ENCODE measurements at regions not wholly inside any gene's neighbourhood (a gene's known extent, or its start where the extent isn't known, plus 50 kb on each side); places are given as distances from the start of the nearest gene placed in this dataset.

DNA sequence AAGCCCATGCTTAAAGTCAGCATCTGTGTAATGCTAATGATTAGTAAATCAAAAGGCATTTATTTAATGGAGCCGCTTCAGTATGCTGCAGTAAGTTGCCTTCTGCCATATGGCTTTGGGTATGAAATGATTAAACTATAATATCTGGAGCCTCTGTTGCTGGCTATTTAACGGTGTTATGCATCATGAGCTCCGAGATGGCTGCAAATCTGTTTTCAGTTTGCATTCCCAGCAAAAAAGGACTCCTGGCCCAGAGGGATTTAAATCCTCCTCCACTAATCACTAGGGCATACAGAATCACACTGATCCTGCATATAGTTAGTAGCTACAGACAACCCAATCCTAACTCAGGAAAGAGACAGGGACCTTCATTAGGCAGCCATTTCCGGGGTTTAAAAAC lies 171.5 kb upstream of the EEA1 start:
- Histone ChIP-seq H3K36me3 (ENCODE audit: control insufficient read depth in 1 of 2, insufficient read depth in 2 of 2, low read length in 2 of 2) (no peaks in the 10 kb centered on the region), H3K27ac (ENCODE audit: low read depth, low read length) (no peak overlapping the region), H2AFZ (ENCODE audit: low read depth, low read length, poor library complexity, severe bottlenecking) (no peak overlapping the region), H3K9ac (ENCODE audit: low read length) (no peak overlapping the region), H3K27me3 (ENCODE audit: insufficient read depth, low read length) (no peaks in the 10 kb centered on the region), H3K4me2 (ENCODE audit: low read length) (no peak overlapping the region), H3K9me3 (ENCODE audit: control insufficient read depth in 1 of 2, insufficient read depth in 1 of 2, low read depth in 1 of 2, low read length in 2 of 2) (no peaks in the 10 kb centered on the region), H3K4me1 (ENCODE audit: control insufficient read depth in 1 of 2, insufficient read depth in 2 of 2, low read length in 2 of 2) (no peaks in the 10 kb centered on the region), H3K79me2 (ENCODE audit: insufficient read depth, low read length) (no peaks in the 10 kb centered on the region), H3K9me2 (ENCODE audit: insufficient read depth) (no peaks in the 10 kb centered on the region), H3K4me3 (replicated peaks in 1 of 2; ENCODE audit: low read depth in 1 of 2, low read length in 2 of 2) (no peak overlapping the region), H4K20me1 (ENCODE audit: insufficient read depth) (no peaks in the 10 kb centered on the region)
- intact Hi-C loops (cut with micrococcal nuclease), result no loop called here
- POLR2A ChIA-PET, result no interaction called here
- DNase-seq (ENCODE audit: low read depth, low spot score) (no peak), ATAC-seq (no peak)
- CTCF ChIA-PET, result no interaction called here
- BruUV-seq (replicated peaks), result no TSS peak
- TF ChIP-seq SIN3A (IDR thresholded peaks at IDR 0.05; ENCODE audit: low read depth), result no peak
- no peak for TF ChIP-seq CBX3 (IDR thresholded peaks at IDR 0.05; ENCODE audit: low read depth)
- no peak for TF ChIP-seq SP1 (IDR thresholded peaks at IDR 0.05; ENCODE audit: low read depth)
- no peak for TF ChIP-seq FOSL1 (IDR thresholded peaks at IDR 0.05; ENCODE audit: low read depth)
- TF ChIP-seq RAD21 (IDR thresholded peaks at IDR 0.05; ENCODE audit: low read depth), result no peak
- RAD21 ChIA-PET (ENCODE audit: low non-redundant PET in 1 of 2, low total read pairs in 2 of 2, uncharacterized antibody in 2 of 2, unreplicated experiment in 2 of 2), result no interaction called here

DNA sequence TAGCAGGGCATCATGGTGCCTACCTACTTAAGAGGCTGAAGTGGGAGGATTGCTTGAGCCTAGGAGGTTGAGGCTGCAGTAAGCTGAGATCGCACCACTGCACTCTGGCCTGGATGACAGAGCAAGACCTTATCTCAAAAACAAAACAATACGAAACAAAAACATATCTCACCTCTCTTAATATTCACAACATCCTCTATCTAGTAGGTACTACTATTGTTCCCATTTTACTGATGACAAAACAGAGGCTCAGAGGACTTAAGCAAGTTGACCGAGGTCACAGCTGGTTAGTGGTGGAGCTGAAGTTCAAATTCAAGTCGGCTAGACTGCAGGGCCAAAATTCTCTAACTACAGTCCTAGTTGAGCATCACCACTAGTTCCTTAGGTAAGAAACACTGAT lies 172.3 kb upstream of the EEA1 start:
- Histone ChIP-seq H3K9ac (ENCODE audit: low read length) (no peak overlapping the region), H3K27me3 (ENCODE audit: insufficient read depth, low read length) (no peaks in the 10 kb centered on the region), H3K79me2 (ENCODE audit: insufficient read depth, low read length) (no peaks in the 10 kb centered on the region), H2AFZ (ENCODE audit: low read depth, low read length, poor library complexity, severe bottlenecking) (no peak overlapping the region), H4K20me1 (ENCODE audit: insufficient read depth) (no peaks in the 10 kb centered on the region), H3K36me3 (ENCODE audit: control insufficient read depth in 1 of 2, insufficient read depth in 2 of 2, low read length in 2 of 2) (no peaks in the 10 kb centered on the region), H3K27ac (ENCODE audit: low read depth, low read length) (no peak overlapping the region), H3K9me3 (ENCODE audit: control insufficient read depth in 1 of 2, insufficient read depth in 1 of 2, low read depth in 1 of 2, low read length in 2 of 2) (no peaks in the 10 kb centered on the region), H3K9me2 (ENCODE audit: insufficient read depth) (no peaks in the 10 kb centered on the region), H3K4me2 (ENCODE audit: low read length) (no peak overlapping the region), H3K4me1 (ENCODE audit: control insufficient read depth in 1 of 2, insufficient read depth in 2 of 2, low read length in 2 of 2) (no peaks in the 10 kb centered on the region), H3K4me3 (replicated peaks in 1 of 2; ENCODE audit: low read depth in 1 of 2, low read length in 2 of 2) (no peak overlapping the region)
- ATAC-seq (no peak), DNase-seq (ENCODE audit: low read depth, low spot score) (no peak)
- BruUV-seq (replicated peaks), result no TSS peak
- intact Hi-C loops (cut with micrococcal nuclease), result no loop called here
- TF ChIP-seq EGR1 (IDR thresholded peaks at IDR 0.05; ENCODE audit: low read depth) (no peak), JUND (IDR thresholded peaks at IDR 0.05) (no peak), POLR2A (IDR thresholded peaks at IDR 0.05; ENCODE audit: borderline replicate concordance, extremely low read depth, insufficient read depth, insufficient read length) (no peak), RAD21 (IDR thresholded peaks at IDR 0.05; ENCODE audit: low read depth) (no peak), YY1 (IDR thresholded peaks at IDR 0.05; ENCODE audit: extremely low read depth, insufficient replicate concordance, low read depth, low read length) (no peak), SIN3A (IDR thresholded peaks at IDR 0.05; ENCODE audit: low read depth) (no peak), CBX3 (IDR thresholded peaks at IDR 0.05; ENCODE audit: low read depth) (no peak), SRF (IDR thresholded peaks at IDR 0.05; ENCODE audit: low read depth) (no peak), ELF1 (IDR thresholded peaks at IDR 0.05; ENCODE audit: borderline replicate concordance, low read depth) (no peak), ZNF274 (IDR thresholded peaks at IDR 0.05; ENCODE audit: low read depth, low read length) (no peak)
- TF ChIP-seq, protein P1, sequence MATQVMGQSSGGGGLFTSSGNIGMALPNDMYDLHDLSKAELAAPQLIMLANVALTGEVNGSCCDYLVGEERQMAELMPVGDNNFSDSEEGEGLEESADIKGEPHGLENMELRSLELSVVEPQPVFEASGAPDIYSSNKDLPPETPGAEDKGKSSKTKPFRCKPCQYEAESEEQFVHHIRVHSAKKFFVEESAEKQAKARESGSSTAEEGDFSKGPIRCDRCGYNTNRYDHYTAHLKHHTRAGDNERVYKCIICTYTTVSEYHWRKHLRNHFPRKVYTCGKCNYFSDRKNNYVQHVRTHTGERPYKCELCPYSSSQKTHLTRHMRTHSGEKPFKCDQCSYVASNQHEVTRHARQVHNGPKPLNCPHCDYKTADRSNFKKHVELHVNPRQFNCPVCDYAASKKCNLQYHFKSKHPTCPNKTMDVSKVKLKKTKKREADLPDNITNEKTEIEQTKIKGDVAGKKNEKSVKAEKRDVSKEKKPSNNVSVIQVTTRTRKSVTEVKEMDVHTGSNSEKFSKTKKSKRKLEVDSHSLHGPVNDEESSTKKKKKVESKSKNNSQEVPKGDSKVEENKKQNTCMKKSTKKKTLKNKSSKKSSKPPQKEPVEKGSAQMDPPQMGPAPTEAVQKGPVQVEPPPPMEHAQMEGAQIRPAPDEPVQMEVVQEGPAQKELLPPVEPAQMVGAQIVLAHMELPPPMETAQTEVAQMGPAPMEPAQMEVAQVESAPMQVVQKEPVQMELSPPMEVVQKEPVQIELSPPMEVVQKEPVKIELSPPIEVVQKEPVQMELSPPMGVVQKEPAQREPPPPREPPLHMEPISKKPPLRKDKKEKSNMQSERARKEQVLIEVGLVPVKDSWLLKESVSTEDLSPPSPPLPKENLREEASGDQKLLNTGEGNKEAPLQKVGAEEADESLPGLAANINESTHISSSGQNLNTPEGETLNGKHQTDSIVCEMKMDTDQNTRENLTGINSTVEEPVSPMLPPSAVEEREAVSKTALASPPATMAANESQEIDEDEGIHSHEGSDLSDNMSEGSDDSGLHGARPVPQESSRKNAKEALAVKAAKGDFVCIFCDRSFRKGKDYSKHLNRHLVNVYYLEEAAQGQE (IDR thresholded peaks at IDR 0.05; ENCODE audit: low read depth), result no peak
- TF ChIP-seq, protein P2, sequence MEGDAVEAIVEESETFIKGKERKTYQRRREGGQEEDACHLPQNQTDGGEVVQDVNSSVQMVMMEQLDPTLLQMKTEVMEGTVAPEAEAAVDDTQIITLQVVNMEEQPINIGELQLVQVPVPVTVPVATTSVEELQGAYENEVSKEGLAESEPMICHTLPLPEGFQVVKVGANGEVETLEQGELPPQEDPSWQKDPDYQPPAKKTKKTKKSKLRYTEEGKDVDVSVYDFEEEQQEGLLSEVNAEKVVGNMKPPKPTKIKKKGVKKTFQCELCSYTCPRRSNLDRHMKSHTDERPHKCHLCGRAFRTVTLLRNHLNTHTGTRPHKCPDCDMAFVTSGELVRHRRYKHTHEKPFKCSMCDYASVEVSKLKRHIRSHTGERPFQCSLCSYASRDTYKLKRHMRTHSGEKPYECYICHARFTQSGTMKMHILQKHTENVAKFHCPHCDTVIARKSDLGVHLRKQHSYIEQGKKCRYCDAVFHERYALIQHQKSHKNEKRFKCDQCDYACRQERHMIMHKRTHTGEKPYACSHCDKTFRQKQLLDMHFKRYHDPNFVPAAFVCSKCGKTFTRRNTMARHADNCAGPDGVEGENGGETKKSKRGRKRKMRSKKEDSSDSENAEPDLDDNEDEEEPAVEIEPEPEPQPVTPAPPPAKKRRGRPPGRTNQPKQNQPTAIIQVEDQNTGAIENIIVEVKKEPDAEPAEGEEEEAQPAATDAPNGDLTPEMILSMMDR (IDR thresholded peaks at IDR 0.05 in 2 of 3, conservative IDR thresholded peaks at IDR 0.05 in 1 of 3; ENCODE audit: borderline replicate concordance in 1 of 3, insufficient read depth in 1 of 3, low read depth in 2 of 3, low read length in 2 of 3), result no peak
- ChIA-PET POLR2A (no interaction called here), RAD21 (ENCODE audit: low non-redundant PET in 1 of 2, low total read pairs in 2 of 2, uncharacterized antibody in 2 of 2, unreplicated experiment in 2 of 2) (no interaction called here), CTCF (no interaction called here)
